H9 (cell line): ENCODE measurements at regions not wholly inside any gene's neighbourhood (a gene's known extent, or its start where the extent isn't known, plus 50 kb on each side); places are given as distances from the start of the nearest gene placed in this dataset.

ENCODE experiments used
- DNase-seq: peaks from one replicate; pipeline ENCODE4 v3.0.0-alpha.2; 2017
- H2AFZ ChIP-seq: one replicate; pipeline ENCODE4 v1.6.1; 2013; ENCODE audit warnings: mild to moderate bottlenecking, low read length, control low read depth, moderate library complexity
- H2AK5ac ChIP-seq: 2 replicates; pipeline ENCODE4 v1.6.1; 2013; ENCODE audit warnings: low read length, control low read depth, mixed read lengths; ENCODE audit not compliant: insufficient read length
- H2BK120ac ChIP-seq: one replicate; pipeline ENCODE4 v1.6.1; 2013; ENCODE audit warnings: low read depth, mild to moderate bottlenecking, low read length, control low read depth, inconsistent platforms; ENCODE audit not compliant: poor library complexity, severe bottlenecking
- H2BK12ac ChIP-seq: 2 replicates; pipeline ENCODE4 v1.6.1; 2013; ENCODE audit warnings: low read length, control low read depth, mixed read lengths, low read depth; ENCODE audit not compliant: insufficient read length
- H2BK15ac ChIP-seq: 2 replicates; pipeline ENCODE4 v1.6.1; 2013; ENCODE audit warnings: low read depth, low read length, control low read depth
- H2BK20ac ChIP-seq: one replicate; pipeline ENCODE4 v1.6.1; 2013; ENCODE audit warnings: low read depth, mild to moderate bottlenecking, low read length, control low read depth, inconsistent platforms; ENCODE audit not compliant: poor library complexity, severe bottlenecking
- H2BK5ac ChIP-seq: 2 replicates; pipeline ENCODE4 v1.6.1; 2013; ENCODE audit warnings: low read length, control low read depth, mixed read lengths; ENCODE audit not compliant: insufficient read length
- H3K14ac ChIP-seq: 2 replicates; pipeline ENCODE4 v1.6.1; 2013; ENCODE audit warnings: low read length, control low read depth; ENCODE audit not compliant: insufficient read depth
- H3K18ac ChIP-seq: 2 replicates; pipeline ENCODE4 v1.6.1; 2013; ENCODE audit warnings: low read depth, mild to moderate bottlenecking, mixed read lengths, low read length, control low read depth; ENCODE audit not compliant: insufficient read length
- H3K23ac ChIP-seq: 2 replicates; pipeline ENCODE4 v1.6.1; 2013; ENCODE audit warnings: low read length, control low read depth, mixed read lengths, low read depth; ENCODE audit not compliant: insufficient read length
- H3K23me2 ChIP-seq: 2 replicates; pipeline ENCODE4 v1.6.1; 2013; ENCODE audit warnings: low read depth, mild to moderate bottlenecking, mixed read lengths, low read length, control low read depth; ENCODE audit not compliant: insufficient read length, poor library complexity, severe bottlenecking
- H3K27ac ChIP-seq: 2 replicates; pipeline ENCODE4 v1.5.1; 2013; ENCODE audit warnings: low read length, control low read depth, mixed read lengths, low read depth; ENCODE audit not compliant: insufficient read length
- H3K27me3 ChIP-seq: 2 replicates; pipeline ENCODE4 v1.6.1; 2013; ENCODE audit warnings: low read length, control low read depth, inconsistent platforms; ENCODE audit not compliant: insufficient read depth
- H3K4ac ChIP-seq: 2 replicates; pipeline ENCODE4 v1.6.1; 2013; ENCODE audit warnings: low read depth, mild to moderate bottlenecking, control low read depth, inconsistent platforms, low read length, moderate library complexity
- H3K4me1 ChIP-seq: 2 replicates; pipeline ENCODE4 v1.6.1; 2013; ENCODE audit warnings: low read length, control low read depth, inconsistent platforms; ENCODE audit not compliant: insufficient read depth
- H3K4me2 ChIP-seq: 2 replicates; pipeline ENCODE4 v1.6.1; 2013; ENCODE audit warnings: low read length, control low read depth, mixed read lengths; ENCODE audit not compliant: insufficient read length, insufficient read depth
- H3K56ac ChIP-seq: 2 replicates; pipeline ENCODE4 v1.6.1; 2013; ENCODE audit warnings: low read depth, mild to moderate bottlenecking, mixed read lengths, low read length, control low read depth; ENCODE audit not compliant: insufficient read length
- H3K79me1 ChIP-seq: 2 replicates; pipeline ENCODE4 v1.6.1; 2013; ENCODE audit warnings: low read depth, mild to moderate bottlenecking, moderate library complexity, low read length, control low read depth, inconsistent platforms; ENCODE audit not compliant: insufficient read depth, poor library complexity, severe bottlenecking
- H3K79me2 ChIP-seq: 2 replicates; pipeline ENCODE4 v1.6.1; 2013; ENCODE audit warnings: low read length, control low read depth, inconsistent platforms; ENCODE audit not compliant: insufficient read depth
- H3K9ac ChIP-seq: 2 replicates; pipeline ENCODE4 v1.6.1; 2013; ENCODE audit warnings: low read length, control low read depth, mixed read lengths; ENCODE audit not compliant: insufficient read length; ENCODE audit errors: extremely low read depth
- H3K9me3 ChIP-seq: one replicate; pipeline ENCODE4 v1.6.1; 2013; ENCODE audit warnings: low read depth, low read length, inconsistent platforms; ENCODE audit not compliant: control insufficient read depth
- H3T11ph ChIP-seq: one replicate; pipeline ENCODE4 v1.6.1; 2013; ENCODE audit warnings: mild to moderate bottlenecking, low read length, control low read depth, inconsistent platforms
- H4K20me1 ChIP-seq: one replicate; pipeline ENCODE4 v1.6.1; 2013; ENCODE audit not compliant: control insufficient read depth, insufficient read length, insufficient read depth
- H4K5ac ChIP-seq: 2 replicates; pipeline ENCODE4 v1.6.1; 2013; ENCODE audit warnings: low read depth, mild to moderate bottlenecking, mixed read lengths, low read length, control low read depth; ENCODE audit not compliant: insufficient read length
- H4K8ac ChIP-seq: replicated peaks from 2 replicates; pipeline ENCODE4 v1.6.1; 2013; ENCODE audit warnings: low read length, control low read depth, mixed read lengths, low read depth; ENCODE audit not compliant: insufficient read length
- H4K91ac ChIP-seq: 2 replicates; pipeline ENCODE4 v1.6.1; 2013; ENCODE audit warnings: low read depth, mild to moderate bottlenecking, moderate library complexity, mixed read lengths, low read length, control low read depth; ENCODE audit not compliant: insufficient read length
- H3K27ac Mint-ChIP-seq, 3 experiments: 2 replicates in 2 of 3; 3 replicates in 1 of 3; pipeline ENCODE4 v1.8.0; 2020 to 2021; ENCODE audit warnings: mixed read lengths in 3 of 3, mild to moderate bottlenecking in 1 of 3, moderate library complexity in 1 of 3
- H3K27me3 Mint-ChIP-seq: 2 replicates; pipeline ENCODE4 v1.8.0; 2021; ENCODE audit warnings: low read depth, mild to moderate bottlenecking, moderate library complexity, mixed read lengths
- H3K36me3 Mint-ChIP-seq, 3 experiments: 2 replicates in 2 of 3; 3 replicates in 1 of 3; pipeline ENCODE4 v1.8.0; 2020 to 2021; ENCODE audit warnings: low read depth in 3 of 3, mixed read lengths in 3 of 3; ENCODE audit not compliant: insufficient read depth in 1 of 3
- H3K4me1 Mint-ChIP-seq, 2 experiments: 2 replicates each; pipeline ENCODE4 v1.8.0; 2020; ENCODE audit warnings: mixed read lengths in 2 of 2
- H3K4me3 Mint-ChIP-seq, 2 experiments: 2 replicates in 1 of 2; 3 replicates in 1 of 2; pipeline ENCODE4 v1.8.0; 2020 to 2021; ENCODE audit warnings: mild to moderate bottlenecking in 2 of 2, mixed read lengths in 2 of 2, moderate library complexity in 1 of 2
- H3K9me3 Mint-ChIP-seq, 2 experiments: 2 replicates in 1 of 2; 3 replicates in 1 of 2; pipeline ENCODE4 v1.8.0; 2020; ENCODE audit warnings: mild to moderate bottlenecking in 2 of 2, mixed read lengths in 2 of 2, moderate library complexity in 1 of 2
- CTCF ChIP-seq: fragments of 200-600 bp; sonication (generic); conservative IDR thresholded peaks from 3 replicates; pipeline ENCODE4 v1.8.0; 2021; ENCODE audit warnings: antibody characterized with exemption, mild to moderate bottlenecking
- WGBS: extraction: QIAGEN DNeasy Blood & Tissue Kit; methylation state at CpG from one replicate; pipeline ENCODE4 v1.1.7; 2013; ENCODE audit warnings: missing lambda C conversion rate, low lambda C conversion rate, mixed read lengths; ENCODE audit not compliant: insufficient read length; ENCODE audit errors: extremely low coverage; 5-methylcytosine and 5-hydroxymethylcytosine counted together

- H2BK120ac ChIP-seq = no peak overlapping the region
- H4K20me1 ChIP-seq = no peaks in the 10 kb centered on the region
- H3K56ac ChIP-seq = no peak overlapping the region
- H2AK5ac ChIP-seq = no peak overlapping the region
- H4K5ac ChIP-seq = no peak overlapping the region
- no peak overlapping the region for H3K4ac ChIP-seq
- no peak overlapping the region for H3K14ac ChIP-seq
- Mint-ChIP-seq H3K27me3 (peaks cover 17% of the 10 kb centered on the region), H3K27ac (no peak overlapping the region), H3K4me3 (no peak overlapping the region), H3K9me3 (peaks cover 0 to 4% of the 10 kb centered on the region in 2 experiments; a peak in 3 of 5 replicates), H3K4me1 (peaks cover 10 to 14% of the 10 kb centered on the region in 2 experiments), H3K36me3 (no peaks in the 10 kb centered on the region)
- no peak overlapping the region for H3K18ac ChIP-seq
- H3K4me1 ChIP-seq = no peaks in the 10 kb centered on the region
- no peak overlapping the region for H3K9ac ChIP-seq
- no peaks in the 10 kb centered on the region for H3K9me3 ChIP-seq
- no peak overlapping the region for H3K4me2 ChIP-seq
- H3K23me2 ChIP-seq = no peaks in the 10 kb centered on the region
- H3K23ac ChIP-seq = no peak overlapping the region
- no peak overlapping the region for H2AFZ ChIP-seq
- H3K79me2 ChIP-seq = no peaks in the 10 kb centered on the region
- H2BK5ac ChIP-seq = no peak overlapping the region
- H3T11ph ChIP-seq = no peak overlapping the region
- no peak overlapping the region for H4K8ac ChIP-seq
- no peaks in the 10 kb centered on the region for H3K79me1 ChIP-seq
- no peak overlapping the region for H2BK12ac ChIP-seq
- no CpG with 5 or more reads among the region's 10 CpGs for WGBS
- H4K91ac ChIP-seq = no peak overlapping the region
- no peak overlapping the region for H2BK15ac ChIP-seq
- no peak overlapping the region for H3K27ac ChIP-seq
- no peak for TF ChIP-seq CTCF
- no peak overlapping the region for H2BK20ac ChIP-seq
- H3K27me3 ChIP-seq = no peaks in the 10 kb centered on the region
- DNase-seq = no peak
Observed at GRCh38 chr2:2834516-2835254, 503.6 kb upstream of the MYT1L start.
